ENCODE measurements at regions not wholly inside any gene's neighbourhood (a gene's known extent, or its start where the extent isn't known, plus 50 kb on each side); places are given as distances from the start of the nearest gene placed in this dataset.

DNA sequence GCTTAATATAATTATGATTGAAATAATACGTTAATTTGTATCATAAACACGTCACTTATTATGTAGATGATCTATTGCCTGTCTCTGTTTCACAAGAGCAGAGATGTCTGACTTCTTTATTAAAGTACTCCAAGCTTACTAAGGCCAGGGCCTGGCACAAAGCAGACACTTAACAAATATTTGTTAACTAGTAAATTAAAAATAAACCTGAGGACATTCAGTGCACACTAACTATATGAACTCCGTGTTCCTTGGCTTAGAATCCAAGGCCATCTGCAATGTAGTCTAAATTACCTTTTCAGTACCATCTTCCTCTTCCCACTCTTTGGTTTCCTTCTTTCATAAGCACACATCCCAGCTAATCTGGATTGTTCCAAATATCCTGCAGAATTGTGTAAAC, 210.8 kb upstream of the SOX9 start:
- DNase-seq: no peak

DNA sequence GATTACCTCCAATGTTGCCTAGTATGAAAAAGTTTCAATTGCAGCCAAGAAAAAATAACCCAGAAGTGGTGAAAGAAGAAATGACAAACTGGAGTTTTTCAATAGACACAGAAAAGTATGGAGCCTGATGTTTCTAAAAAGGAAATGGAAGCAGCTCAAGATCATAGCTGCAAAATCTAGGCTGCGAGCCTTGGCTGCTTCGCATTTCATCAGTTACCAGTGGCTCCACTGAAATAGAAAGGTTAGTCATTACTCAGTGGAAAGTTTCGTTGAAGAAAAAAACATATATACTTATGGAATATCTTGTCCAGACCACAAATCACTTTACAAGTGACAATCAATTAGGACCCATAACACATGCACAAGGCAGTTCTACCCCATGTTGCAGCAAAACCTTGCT, 206.8 kb upstream of the SOX9 start:
- DNase-seq: no peak

DNA sequence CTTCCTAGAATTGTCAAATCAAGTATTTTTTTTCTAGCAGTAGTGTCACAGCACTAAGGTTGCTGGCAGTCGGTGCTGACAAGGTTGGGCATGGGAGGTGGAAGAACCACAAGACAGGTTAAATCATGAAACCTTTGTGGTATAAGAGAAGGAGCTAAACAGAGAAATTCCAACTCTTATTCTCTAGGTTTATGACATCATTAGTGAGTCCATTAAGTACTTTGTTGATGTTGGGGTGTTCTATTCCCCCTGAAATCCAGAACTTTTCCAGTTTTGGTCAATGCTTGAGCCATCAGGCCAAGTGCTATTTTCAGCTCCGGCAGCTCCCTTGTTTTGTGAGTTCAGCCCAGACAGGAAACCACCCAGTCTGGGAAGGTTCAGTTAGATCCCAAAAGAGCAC, 206.0 kb upstream of the SOX9 start:
- no peak for DNase-seq

DNA sequence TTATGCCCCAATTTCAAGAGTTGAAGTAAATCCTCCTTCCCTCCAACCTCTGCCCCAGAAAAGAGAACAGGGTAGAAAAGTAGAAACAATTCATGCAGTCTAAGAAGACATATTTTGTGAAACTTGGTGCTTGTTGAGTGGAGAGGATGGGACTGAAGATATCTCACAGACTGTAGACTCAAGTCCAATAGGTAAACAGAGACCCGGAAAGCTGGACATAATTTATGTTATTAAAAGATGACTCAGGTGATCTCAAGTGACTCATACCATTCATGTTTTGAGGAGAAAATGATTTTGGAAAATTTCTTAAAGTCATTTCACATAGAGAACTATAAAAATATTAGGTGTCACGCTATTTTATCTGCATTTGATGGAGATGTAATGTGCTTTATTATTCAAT, 203.1 kb upstream of the SOX9 start:
- DNase-seq: no peak

DNA sequence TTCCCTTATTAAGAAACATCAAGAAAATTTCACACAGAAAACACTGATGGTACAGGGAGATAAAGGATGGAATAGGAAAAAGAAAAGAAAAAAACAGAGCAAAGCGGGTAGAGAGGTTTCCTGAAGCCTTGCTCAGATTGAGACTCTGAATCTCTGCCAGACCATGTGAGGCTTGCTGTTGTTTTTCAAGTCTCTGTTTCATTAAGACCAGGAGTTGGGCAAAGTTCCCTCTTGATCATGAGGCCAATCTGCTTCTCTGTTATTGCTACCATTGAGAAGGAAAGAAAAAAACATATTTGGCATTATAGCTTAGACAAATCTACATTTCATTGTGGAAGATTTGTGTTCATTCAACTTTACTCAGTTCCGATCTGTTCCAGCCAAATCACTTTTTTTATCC, 201.6 kb upstream of the SOX9 start:
- DNase-seq: no peak

DNA sequence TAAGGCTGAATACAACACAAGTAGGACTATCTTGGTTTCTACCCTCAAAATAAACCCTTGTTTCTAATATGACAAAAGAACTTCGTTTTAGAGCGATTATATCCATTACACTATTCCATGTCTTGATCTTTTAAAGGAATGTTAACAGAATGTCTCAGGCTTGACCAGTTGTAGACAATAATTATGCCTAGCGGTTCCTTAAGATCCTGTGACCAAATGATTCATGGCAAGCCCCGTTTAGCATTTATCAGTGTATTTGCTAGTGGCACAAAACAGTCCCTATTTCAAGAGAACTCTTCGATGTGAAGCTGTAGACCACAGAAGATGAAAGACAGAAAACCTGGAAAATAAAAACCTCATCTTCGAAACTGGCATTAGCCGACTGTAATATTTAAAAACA, 200.9 kb upstream of the SOX9 start:
- DNase-seq: no peak

DNA sequence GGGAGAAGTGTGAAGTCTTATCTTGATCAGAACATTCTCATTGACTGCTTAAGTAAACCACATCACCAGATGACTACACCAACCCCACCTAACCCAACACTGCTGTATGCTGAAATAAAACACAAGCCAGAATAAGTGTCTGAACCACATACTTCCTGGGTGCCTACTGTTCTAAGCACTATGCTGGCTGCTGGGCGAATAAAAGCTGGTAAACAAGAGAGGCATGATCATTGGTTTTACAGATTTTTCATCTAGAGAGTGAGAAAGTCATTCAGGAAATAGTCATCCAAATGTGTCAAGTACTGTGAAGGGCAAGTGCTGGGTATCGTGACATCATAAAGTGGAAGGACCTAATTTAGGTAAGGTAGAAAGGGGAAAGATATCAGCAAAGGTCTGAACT, 199.0 kb upstream of the SOX9 start:
- no peak for DNase-seq

DNA sequence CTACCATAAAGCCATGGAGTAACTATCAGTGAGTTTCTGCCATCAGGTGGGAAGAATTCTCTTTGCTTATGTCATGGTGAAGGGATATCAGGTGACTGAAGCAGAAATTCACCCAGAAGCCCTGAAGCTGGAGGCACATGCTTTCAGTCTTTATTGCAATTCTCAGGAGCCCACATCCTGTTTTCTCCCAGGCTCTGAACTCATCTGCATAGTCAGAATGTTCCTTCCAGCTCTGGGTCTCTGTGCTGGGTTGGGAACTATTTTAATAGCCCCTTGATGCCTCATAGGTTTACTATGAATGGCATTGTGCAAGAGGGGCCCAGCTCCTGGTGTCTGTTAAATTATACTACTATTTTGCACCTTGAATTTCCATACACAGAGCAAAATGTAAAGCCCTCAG, 198.4 kb upstream of the SOX9 start:
- DNase-seq: no peak

DNA sequence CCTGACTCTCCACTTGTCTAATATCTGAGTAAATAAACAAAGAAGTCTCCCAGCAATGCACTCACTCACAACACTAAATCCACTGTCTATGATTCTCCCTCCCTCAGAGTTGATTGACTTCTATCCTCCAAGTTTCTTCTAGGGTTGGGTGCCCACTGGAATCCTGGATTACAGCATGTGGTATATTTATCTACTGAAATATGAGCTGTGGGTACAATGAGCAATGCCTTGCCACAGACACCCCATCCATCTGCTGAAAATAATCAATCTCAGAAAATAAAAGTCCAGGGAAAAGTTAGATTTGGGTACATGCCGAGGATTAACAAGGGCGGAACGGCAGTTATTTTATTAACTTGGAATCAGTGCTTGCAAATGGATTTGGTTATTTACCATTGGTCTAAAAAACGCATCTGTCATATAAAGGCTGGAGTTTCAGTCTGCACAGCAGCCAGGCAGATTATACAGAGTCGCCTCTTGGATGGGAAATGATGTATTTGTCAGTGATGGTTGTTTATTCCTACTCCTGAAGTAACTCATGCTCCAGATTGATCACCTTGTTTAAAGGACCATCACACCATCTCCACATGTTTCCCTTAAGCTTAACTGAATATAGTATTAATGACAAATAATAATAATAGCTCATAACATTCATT, 193.9 kb upstream of the SOX9 start:
- DNase-seq: no peak

DNA sequence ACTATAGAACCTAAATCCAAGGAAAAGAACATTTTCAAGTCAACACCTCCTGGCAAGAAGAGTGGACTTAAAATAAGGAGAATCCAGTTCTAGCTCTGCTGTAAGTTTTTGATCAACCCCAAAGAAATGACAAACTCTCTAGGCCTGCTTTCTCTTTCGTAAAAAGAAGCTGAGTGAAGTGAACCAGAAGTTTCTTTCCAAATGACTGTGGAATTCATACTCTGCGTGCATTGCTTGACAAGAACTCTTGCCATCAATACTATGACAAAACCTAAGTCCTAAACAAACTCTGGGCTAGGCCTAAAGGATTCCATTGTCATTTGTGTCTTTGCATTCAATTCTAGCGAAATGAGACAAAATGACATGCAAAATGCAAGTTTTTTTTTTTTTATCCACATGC, 187.5 kb upstream of the SOX9 start:
- DNase-seq: no peak

DNA sequence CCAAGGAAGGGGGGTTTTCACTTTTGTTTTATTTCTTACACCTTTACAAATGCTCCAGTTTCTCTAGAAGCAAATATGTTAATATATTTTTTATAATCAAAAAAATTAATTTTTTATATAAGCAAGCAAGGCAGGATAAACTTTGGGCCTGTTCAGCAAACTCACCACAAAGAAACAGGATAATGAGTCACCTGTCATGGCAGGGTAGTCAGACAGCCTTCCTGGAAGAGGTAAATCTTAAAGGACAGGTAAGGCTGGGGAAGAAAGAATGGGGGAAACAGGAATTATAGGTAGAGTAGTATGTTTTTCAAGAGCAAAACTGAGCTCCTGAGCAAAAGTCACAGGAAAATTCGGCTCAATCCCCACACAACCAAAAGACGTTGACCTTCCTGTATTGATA, 186.3 kb upstream of the SOX9 start:
- DNase-seq: no peak

DNA sequence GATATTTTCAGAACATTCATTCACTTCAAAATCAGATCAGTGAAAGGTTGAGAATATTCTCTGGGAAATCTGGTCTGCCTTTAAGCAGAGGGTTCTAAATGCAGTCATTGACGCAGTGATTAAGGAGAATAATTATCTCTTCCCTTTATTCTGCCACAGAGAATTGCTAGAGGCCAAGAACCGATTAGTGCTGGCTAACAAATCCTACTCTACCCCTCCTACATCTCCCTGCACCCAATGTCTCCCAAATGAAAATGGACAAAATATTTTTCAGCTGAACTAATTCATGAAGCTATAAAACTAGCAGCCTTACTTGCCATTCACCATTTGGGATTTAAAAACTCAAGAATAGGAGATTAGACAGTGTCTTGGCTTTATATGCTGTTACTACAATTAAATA, 185.5 kb upstream of the SOX9 start:
- no peak for DNase-seq

DNA sequence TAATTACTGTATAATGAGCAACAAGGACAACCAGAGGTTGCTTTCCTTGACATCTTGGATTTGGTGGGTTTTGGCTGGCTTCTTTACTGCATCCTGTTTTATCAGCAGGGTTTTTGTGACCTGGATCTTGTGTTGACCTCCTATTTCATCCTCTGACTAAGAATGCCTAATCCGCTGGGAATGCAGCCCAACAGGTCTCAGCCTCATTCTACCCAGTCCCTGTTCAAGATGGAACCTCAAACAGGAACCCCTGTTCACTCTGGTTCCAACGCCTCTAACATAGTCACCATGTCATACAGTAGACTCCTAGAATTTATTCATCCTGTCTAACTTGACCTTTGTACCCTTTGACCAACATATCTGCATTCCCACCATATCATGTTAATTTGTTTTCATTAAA, 183.8 kb upstream of the SOX9 start:
- no peak for DNase-seq

DNA sequence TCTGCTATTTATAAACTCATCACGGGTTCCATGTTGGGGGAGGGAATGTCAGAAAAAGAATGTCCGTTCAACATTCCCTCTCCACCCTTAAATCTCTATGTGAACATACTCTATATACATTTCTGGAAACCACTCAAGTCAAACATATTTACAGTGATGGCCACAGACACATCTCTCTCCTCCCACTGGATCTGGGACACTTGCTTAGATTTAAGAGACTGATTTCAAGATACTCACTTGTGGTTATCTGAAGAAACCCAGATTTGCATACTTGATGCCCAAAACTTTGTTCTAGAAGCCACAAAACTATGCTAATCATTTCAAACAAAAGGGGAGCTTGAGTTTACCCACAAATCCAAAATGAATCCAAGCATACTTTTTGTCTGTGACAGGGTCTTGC, 182.9 kb upstream of the SOX9 start:
- DNase-seq: no peak

DNA sequence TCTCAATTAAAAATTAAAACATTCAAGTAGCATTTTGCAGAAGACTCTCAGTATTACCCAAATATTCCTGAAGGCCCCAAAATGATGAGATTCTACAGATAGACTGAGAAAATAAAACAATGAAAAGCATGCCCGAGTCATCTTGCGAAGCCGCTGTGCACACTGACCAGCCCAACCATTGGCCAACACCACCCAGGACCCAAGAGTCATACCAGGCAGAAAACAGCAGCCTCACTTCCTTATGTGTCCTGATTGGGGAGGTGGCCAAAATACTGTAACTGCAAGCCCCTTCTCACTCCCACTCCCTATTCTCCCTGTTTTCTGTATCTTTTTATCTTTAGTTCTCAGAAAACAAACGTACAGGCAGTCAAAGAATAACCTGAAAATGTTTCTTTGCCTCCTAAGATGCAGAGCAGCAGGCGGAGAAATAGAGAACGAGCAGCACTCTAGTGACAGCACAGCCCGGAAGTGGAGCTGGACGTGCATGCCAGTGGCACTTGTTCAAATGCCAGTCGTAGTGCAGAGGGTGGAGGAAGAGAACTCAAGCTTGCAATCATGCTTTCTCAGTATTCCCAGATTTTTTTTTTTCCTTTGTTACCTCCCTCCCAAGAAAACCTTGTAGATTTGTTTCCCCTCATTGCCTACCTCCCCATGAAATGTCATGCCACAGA, 182.3 kb upstream of the SOX9 start:
- DNase-seq: no peak

DNA sequence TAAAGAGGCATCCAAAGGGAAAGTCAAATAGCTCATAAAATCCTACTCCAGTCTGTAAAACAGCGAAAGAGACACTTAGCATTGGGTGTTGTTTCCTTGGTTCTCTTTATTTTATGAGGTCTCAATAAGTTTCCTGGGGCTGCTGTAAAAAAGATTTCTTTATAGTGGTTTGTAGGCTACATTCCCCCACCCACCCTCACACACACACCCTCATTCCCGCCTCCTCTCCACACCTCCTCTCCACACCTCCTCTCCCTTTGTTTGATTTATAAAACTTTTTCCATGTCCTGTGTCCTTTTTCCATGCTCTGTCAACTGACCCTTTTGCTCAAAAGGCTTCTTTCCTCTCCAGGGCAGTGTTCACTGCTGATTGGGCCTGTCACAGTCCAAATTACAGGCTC, 178.9 kb upstream of the SOX9 start:
- no peak for DNase-seq

DNA sequence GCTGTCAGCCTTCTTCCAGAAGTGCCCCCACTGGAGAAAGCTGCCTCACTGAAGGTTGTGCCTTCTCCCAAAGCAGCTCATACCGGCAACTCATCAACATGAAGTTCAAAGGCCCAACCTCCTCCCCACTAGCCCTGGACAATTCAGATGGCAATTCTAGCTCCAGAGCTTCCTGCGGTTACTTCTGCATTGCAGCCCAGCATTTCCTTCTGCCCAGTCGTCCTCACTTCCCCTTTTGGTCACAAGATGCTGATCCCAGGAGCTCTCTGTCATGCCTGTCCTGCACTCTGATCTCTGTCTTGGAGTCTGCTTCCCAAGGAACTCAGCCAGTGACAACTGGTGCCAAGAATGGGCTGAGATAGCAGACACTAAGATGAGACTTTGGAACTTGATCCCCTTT, 178.2 kb upstream of the SOX9 start:
- no peak for DNase-seq

DNA sequence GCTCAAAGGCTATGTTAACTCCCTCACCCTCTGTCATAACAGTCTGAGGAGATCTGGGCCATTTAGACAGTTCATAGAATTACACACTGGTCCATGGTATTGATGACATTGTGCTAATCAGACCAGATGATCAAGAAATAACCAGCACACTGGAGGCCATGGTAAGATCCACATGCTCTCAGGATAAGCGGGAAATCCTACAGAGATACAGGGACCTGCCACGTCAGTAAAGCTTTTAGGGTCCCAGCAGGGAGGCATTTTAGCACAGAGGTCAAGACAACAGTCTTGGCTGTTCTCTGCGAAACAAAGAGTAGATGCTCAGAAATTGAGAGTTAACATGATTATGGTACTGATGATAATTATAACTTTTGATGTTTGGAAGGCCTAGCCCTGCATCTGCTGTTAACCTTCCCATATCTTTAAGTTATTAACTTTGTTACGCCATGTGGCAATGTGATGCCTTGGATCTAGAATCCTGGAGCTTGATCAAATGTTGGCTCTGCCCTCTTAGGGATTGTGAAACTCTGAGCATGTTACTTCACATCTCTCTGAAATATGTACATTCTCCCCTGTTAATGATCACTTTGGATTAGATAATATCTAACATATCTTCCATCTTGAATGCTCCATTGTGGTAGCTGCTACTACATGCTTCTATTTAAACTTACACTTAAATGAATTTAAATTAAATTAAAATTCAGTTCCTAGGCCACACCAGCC, 172.0 kb upstream of the SOX9 start:
- no peak for DNase-seq

DNA sequence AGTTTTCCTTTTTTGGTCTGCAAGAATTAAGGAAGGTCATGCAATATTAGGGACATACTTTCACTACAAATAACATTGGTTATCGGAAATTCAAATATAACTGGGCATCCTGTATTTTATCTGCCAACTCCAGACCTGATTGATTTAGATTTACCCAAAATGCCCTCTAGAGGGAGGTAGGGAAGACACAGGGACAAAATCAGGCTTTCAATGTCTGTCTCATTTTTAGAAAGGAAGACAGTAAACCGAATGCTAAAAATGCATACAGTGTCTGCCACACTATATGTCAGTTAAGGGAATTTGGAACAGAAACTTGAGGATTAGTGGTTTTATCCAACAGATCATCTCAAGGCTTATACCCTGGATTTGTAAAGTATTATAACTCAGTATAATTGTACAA, 161.7 kb upstream of the SOX9 start:
- no peak for DNase-seq

DNA sequence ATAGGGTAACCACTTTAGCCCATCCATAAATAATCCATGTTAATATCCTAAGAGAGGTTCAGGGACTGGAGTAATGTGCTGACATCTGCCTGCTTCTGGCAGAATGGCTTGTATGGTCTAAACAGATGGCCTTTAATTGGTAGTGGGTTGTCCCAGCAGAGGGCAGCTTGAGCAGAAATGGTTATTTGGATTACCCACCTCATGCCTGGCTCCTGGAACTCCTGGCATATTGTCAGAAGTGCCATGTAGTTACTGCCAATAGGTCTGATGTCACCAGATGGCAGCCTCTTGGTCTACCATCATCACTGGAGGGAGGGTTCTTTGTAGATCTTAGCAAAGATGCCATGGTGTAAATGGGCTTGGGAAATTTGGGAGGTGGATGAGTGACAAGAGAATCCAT, 157.5 kb upstream of the SOX9 start:
- DNase-seq: no peak

DNA sequence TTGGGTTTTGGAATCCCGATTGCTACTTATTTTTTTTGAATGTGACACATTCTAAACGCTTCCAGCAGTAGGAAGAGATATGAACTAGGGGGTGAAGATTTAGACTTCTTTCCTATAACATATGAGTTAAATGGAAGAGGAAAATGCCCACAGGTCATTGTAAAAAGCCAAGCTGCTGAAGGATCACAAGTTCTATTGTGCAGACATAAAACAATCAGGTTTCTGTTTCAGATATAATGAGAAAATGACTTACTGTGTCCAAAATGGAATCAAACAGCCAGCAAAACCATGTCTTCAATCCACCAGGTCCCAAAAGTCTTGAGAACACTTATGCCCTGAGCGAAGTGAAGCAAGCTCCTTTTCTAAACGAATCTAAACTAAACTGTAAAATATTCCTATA, 157.0 kb upstream of the SOX9 start:
- no peak for DNase-seq

DNA sequence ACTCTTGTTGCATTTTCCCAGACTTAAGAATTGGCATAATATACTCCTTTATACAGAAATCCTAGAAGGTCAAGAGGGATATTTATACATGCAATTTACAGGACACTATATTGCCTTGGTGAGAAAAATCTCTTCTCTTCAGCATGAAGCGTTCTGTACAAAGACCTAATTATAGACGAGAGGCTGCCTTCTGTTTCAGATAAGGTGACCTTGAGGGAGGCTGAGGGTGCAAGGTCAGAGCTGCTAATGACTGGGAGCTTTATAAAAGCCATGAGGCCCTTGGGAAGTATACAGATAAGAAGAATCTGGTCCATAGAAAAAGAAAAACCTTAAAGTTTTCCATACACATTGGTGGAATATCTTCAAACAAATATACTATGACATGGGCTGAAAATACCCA, 156.3 kb upstream of the SOX9 start:
- no peak for DNase-seq

DNA sequence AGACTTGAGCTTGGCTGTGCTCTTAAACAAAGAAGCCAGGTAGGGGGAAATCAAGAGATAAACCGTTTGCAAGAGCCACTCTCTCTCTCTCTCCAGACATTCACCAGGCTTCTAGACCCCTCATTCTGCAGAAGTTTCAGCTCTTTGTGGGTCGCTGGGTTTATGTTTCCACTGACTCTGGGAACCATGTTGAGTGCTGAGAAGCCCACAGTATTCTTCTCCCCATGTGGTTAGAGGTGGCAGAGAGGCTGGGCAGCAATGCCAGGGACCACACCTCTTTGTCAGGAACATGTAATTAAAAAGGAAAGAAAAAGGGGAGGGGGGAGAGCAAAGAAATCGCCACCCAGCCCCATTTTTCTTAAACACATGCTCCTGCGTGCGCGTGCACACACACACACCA, 154.8 kb upstream of the SOX9 start:
- DNase-seq: no peak

All from muscle of arm (tissue), 1 donor.